Suprapubic skin (tissue), 3 donors: ENCODE measurements at regions not wholly inside any gene's neighbourhood (a gene's known extent, or its start where the extent isn't known, plus 50 kb on each side); places are given as distances from the start of the nearest gene placed in this dataset.

ENCODE experiments used
- CTCF ChIP-seq, 2 donors: fragments of 200-600 bp in 1 of 2; fragments of 450-650 bp in 1 of 2; sonication (generic) in 1 of 2; IDR thresholded peaks; one replicate each; pipeline ENCODE4 v1.5.1; 2016 to 2019; ENCODE audit warnings: antibody characterized with exemption in 2 of 2, mild to moderate bottlenecking in 1 of 2, moderate library complexity in 1 of 2
- EP300 ChIP-seq: sonication (generic); formaldehyde crosslinking; IDR thresholded peaks from one replicate; pipeline ENCODE4 v1.6.1; 2017; ENCODE audit warnings: antibody characterized with exemption
- POLR2A ChIP-seq, 2 donors: fragments of 450-650 bp; IDR thresholded peaks; one replicate each; pipeline ENCODE4 v1.6.1; 2017; ENCODE audit warnings: antibody characterized with exemption in 2 of 2, mild to moderate bottlenecking in 2 of 2, moderate library complexity in 2 of 2

GRCh38 chr2:208618220-208618619, 211.6 kb downstream of the PTH2R start:
- TF ChIP-seq CTCF (IDR thresholded peaks at IDR 0.05) (no peak), POLR2A (IDR thresholded peaks at IDR 0.05) (no peak), EP300 (no peak)
